GM20000 (cell line): ENCODE measurements at regions not wholly inside any gene's neighbourhood (a gene's known extent, or its start where the extent isn't known, plus 50 kb on each side); places are given as distances from the start of the nearest gene placed in this dataset.

Experiments used
- DNase-seq: peaks from one replicate; pipeline ENCODE4 v3.0.0; 2012; ENCODE audit warnings: low spot score
- TF ChIP-seq, protein P1 (sequence below): IDR thresholded peaks from 2 replicates; pipeline ENCODE4 v1.5.1; 2012; ENCODE audit warnings: mild to moderate bottlenecking, control low read depth; ENCODE audit errors: extremely low read depth, missing control alignments

DNA sequence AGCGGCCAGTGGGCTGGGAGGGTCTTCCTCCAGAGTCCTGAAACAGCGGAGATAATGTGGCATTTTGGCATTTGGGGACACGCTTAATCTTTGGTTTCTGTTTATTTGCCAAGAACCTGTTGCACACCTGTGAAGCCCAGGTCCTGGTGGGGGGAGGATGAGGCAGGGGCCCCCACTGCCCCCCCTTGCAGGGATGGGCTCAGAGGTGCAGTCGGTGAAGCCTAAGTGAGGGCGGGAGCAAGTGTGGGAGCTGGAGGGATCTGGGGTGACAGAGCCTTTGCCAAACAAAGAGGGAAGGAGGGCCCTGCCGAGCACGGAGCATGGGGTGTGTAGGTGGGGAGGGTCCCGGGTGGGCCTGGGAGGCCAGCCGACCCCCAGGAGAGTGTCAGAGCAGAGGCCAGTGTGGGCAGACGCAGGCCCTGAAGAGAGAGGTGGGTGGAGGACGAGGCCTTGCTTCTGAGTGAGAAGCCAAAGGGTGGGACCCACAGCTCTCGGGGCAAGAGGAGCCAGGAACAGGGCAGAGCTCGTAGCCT lies 62.1 kb upstream of the ADGRA1 start:
- TF ChIP-seq, protein P1, sequence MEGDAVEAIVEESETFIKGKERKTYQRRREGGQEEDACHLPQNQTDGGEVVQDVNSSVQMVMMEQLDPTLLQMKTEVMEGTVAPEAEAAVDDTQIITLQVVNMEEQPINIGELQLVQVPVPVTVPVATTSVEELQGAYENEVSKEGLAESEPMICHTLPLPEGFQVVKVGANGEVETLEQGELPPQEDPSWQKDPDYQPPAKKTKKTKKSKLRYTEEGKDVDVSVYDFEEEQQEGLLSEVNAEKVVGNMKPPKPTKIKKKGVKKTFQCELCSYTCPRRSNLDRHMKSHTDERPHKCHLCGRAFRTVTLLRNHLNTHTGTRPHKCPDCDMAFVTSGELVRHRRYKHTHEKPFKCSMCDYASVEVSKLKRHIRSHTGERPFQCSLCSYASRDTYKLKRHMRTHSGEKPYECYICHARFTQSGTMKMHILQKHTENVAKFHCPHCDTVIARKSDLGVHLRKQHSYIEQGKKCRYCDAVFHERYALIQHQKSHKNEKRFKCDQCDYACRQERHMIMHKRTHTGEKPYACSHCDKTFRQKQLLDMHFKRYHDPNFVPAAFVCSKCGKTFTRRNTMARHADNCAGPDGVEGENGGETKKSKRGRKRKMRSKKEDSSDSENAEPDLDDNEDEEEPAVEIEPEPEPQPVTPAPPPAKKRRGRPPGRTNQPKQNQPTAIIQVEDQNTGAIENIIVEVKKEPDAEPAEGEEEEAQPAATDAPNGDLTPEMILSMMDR, result no peak
- no peak for DNase-seq

DNA sequence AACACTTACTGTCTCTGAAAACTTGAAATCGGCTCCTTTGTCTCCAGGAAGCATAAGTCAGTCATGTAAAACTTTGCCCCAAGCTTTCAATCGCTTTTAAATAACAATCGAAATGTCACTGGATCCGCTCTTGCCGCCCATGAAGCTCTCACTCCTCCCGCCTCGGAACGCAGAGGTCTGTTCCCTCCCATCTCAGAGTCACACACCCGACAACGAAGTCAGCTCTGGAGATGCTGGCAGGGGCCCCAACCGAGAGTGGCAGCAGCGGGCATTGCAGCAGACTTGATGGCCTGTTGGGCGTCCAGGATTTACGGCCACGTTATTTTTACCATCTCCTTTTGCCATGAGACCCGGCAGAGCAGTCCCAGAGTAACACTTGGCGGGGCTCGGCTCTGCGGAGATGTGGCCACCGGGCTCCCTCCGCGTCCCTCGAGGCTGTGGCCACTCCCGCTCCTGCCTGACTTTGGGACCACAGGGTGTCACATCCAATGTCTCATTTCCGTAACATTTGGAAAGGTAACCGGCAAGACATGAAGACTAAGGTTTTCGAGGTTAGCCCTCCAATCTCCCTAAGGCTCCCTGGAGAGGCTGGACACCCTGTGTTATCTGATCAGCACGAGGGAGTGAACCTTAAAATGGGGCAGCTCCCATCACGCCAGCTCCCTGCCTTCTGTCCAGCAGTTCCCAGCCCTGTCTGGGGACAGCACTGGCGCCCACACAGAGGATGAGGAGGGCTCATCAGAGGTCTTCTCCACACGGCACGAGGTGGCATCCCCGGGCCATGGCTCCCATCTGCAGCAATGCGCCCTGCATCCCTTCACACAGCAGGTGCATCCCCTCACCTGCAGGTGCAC lies 62.8 kb upstream of the ADGRA1 start:
- TF ChIP-seq, protein P1, result no peak

DNA sequence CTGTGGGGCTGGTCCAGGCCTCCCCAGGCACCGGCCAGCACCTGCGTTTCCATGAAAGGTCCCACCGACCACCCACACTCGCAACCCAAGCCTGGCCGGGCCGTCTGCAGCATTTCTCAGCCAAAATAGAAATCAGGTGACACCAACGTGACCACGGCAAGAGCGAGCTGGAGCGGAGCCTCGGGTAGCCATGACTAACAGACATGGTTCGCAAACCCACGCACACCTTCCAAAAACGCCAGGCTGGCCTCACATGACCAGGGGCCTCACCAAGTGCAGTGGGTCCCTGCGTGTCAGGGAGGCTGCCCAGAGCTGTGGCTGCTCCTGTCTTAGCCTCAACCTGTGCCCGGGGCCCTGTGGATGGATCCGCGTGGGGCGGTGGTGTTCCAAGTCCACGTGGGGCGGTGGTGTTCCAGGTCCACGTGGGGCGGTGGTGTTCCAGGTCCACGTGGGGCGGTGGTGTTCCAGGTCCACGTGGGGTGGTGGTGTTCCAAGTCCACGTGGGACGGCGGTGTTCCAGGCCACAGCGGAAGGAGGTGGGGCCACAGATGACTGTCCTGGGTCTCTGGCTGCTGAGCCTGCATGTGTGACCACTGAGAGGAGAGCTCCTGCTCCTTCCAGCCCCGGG lies 64.4 kb upstream of the ADGRA1 start:
- TF ChIP-seq, protein P1, result no peak
- DNase-seq, result no peak

More for the DNA sequence above, 62.8 kb upstream of the ADGRA1 start:
- DNase-seq, result no peak

DNA sequence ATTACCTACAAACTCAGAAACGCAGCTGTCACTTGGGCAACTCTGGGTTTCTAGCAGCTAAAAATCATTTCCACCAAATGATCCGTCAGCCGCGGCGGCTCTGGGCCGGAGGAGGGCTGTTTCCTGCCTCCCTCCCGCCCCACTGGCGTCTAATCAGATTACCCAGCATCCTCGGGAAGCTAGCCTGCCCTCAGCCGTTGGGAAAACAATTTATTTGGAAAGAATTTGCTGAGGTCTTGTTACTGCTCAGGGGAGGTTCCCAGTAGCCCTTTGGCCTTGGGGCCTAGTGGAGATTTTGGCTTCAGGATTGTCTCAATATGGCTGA lies 65.0 kb upstream of the ADGRA1 start:
- no peak for DNase-seq
- TF ChIP-seq, protein P1, result no peak

DNA sequence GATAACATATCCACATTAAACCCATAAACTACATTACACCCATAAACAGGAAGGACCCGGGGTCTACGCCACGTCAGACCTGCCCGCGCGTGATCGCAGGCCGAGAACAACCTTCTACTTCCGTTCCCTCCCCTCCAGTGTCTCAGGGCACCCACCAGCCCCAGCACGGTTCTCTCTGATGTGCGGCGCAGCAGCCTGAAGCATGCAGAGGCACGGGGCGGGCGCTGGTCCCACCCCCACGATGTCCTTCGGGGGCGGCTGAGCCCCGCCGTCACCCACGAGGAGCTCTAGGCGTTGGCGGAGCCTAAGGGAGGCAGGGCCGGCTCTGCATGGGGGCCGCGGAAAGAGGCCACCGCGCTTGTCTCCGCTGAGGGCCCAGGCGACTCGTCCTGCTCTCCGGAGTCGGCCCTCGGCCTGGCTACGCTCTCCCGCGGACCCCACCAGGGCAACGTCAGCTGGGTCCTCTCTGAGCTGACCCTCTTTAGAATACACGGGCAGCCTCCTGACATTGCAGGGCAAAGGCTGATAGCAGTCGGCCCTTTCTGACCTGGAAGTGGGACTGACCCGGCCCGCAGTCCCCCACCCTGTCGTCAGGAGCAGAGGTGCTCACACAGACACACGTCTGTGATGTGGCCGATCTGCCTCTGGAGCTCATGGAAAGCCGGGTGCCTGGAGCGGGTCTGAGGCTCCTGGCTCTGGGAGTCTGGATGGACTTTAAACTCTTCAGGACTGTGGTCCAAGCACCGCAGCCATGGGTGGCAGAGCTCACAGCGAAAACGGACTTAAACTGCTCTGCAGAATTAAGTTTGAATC lies 65.6 kb upstream of the ADGRA1 start:
- no peak for DNase-seq
- TF ChIP-seq, protein P1, result no peak

DNA sequence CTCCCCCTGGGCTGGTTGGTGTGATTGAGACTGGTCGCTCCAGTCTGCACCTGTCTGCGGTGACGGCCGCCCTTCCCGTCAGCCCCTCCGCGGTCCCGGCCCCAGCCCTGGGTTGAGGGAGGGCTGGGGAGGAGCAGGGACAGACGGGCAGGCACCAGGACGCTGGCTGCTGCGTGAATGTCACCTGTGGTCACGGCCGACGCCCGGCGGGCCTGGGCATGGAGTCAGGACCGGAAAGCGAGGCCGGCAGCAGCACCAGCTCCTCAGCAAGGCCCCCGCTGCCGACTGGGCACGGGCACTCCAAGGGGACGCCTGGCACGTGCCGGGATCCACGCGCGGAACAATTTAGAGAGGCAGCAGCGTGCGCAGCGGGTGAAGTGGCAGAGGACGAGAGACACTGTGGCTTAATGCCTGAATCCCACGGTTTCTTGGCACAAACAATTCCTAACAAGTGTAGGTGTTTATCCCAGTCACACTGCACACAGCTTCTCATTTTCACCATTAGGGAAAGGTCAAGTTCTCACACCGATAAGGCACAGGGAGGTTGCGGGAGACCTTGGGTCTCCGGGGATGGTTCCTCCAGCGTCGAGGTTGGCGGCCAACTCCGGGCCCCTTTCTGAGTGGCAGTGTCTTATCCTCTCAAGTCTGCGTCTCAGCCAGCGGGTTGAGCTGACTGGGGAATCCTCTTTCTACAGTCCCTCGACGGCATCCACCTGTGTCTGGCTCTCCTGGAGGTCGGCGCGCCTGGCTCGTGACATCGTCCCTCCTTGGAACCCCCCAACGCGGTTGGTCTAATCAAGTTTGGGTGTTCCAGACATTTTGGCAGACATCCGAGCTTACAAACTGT lies 66.4 kb upstream of the ADGRA1 start:
- TF ChIP-seq, protein P1, result no peak
- DNase-seq, result no peak
